Prostate gland (tissue), 2 donors: ENCODE measurements at regions not wholly inside any gene's neighbourhood (a gene's known extent, or its start where the extent isn't known, plus 50 kb on each side); places are given as distances from the start of the nearest gene placed in this dataset.

Source experiments
- DNase-seq: peaks from one replicate; pipeline ENCODE4 v3.0.0-alpha.2; 2019; ENCODE audit warnings: low spot score
- H3K27ac ChIP-seq, 2 donors: fragments of 200-600 bp; sonication (generic); 2 replicates each; pipeline ENCODE4 v1.5.1; 2017 to 2019
- H3K27me3 ChIP-seq: fragments of 200-600 bp; sonication (generic); replicated peaks from 2 replicates; pipeline ENCODE4 v1.5.1; 2019; ENCODE audit not compliant: insufficient read depth
- H3K36me3 ChIP-seq, 2 donors: fragments of 200-600 bp; sonication (generic); 1 replicate in 1 of 2; 2 replicates in 1 of 2; pipeline versions ENCODE4 v1.5.1 to v1.8.1; 2017 to 2019
- H3K4me1 ChIP-seq: fragments of 200-600 bp; sonication (generic); replicated peaks from 2 replicates; pipeline ENCODE4 v1.5.1; 2019
- H3K4me3 ChIP-seq, 2 donors: fragments of 200-600 bp; sonication (generic); 2 replicates each; pipeline ENCODE4 v1.5.1; 2017 to 2019
- H3K9me3 ChIP-seq: fragments of 200-600 bp; sonication (generic); 2 replicates; pipeline ENCODE4 v1.5.1; 2017
- POLR2A ChIP-seq: fragments of 450-650 bp; IDR thresholded peaks from one replicate; pipeline ENCODE4 v1.6.1; 2016; ENCODE audit warnings: antibody characterized with exemption, mild to moderate bottlenecking
- POLR2AphosphoS5 ChIP-seq: sonication (generic); formaldehyde crosslinking; IDR thresholded peaks from one replicate; pipeline ENCODE4 v1.6.1; 2017; ENCODE audit warnings: antibody characterized with exemption
- WGBS: methylation state at CpG from one replicate; pipeline ENCODE4 v1.1.5; 2018; 5-methylcytosine and 5-hydroxymethylcytosine counted together
- intact Hi-C: fragments of 100-400 bp; cut with DNase I; formaldehyde crosslinking; loops from one replicate; pipeline ENCODE4 v1.14.2; 2022
- TF ChIP-seq, protein P1 (sequence below), 4 experiments: fragments of 200-600 bp in 2 of 4; fragments of 450-650 bp in 2 of 4; sonication (generic) in 2 of 4; IDR thresholded peaks; 1 replicate in 3 of 4; 2 replicates in 1 of 4; pipeline ENCODE4 v1.5.1; 2016 to 2019; ENCODE audit warnings: antibody characterized with exemption in 4 of 4, mild to moderate bottlenecking in 2 of 4, moderate library complexity in 2 of 4

DNA sequence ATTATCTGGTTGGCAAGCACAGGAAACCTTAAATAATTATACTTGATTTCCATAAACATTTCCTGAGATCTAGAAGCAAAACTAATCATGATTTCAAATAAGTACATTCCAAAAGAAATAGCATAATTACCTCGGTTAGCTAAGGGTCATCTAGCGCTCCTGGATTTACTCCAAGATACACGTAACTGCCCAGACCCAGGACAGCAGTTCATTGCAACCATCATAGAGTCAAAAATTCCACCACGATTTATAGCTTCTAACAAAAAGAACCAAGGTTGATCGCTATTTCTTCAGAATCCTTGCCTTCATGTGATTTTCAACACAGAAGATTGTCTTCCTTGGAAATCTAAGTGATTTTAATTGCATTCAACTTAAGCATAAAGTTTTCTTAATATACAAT lies 1235.5 kb upstream of the TENM3 start:
- Histone ChIP-seq H3K36me3 (no peaks in the 10 kb centered on the region), H3K27me3 (no peaks in the 10 kb centered on the region), H3K4me3 (no peak overlapping the region), H3K27ac (no peak overlapping the region), H3K4me1 (no peaks in the 10 kb centered on the region), H3K9me3 (no peaks in the 10 kb centered on the region)
- DNase-seq: no peak
- intact Hi-C loops: no loop called here
- 64% methylated on average over 5 of the region's 5 CpGs for WGBS
- TF ChIP-seq, protein P1, sequence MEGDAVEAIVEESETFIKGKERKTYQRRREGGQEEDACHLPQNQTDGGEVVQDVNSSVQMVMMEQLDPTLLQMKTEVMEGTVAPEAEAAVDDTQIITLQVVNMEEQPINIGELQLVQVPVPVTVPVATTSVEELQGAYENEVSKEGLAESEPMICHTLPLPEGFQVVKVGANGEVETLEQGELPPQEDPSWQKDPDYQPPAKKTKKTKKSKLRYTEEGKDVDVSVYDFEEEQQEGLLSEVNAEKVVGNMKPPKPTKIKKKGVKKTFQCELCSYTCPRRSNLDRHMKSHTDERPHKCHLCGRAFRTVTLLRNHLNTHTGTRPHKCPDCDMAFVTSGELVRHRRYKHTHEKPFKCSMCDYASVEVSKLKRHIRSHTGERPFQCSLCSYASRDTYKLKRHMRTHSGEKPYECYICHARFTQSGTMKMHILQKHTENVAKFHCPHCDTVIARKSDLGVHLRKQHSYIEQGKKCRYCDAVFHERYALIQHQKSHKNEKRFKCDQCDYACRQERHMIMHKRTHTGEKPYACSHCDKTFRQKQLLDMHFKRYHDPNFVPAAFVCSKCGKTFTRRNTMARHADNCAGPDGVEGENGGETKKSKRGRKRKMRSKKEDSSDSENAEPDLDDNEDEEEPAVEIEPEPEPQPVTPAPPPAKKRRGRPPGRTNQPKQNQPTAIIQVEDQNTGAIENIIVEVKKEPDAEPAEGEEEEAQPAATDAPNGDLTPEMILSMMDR (IDR thresholded peaks at IDR 0.05): no peak
- no peak for TF ChIP-seq POLR2A
- TF ChIP-seq POLR2AphosphoS5: no peak

DNA sequence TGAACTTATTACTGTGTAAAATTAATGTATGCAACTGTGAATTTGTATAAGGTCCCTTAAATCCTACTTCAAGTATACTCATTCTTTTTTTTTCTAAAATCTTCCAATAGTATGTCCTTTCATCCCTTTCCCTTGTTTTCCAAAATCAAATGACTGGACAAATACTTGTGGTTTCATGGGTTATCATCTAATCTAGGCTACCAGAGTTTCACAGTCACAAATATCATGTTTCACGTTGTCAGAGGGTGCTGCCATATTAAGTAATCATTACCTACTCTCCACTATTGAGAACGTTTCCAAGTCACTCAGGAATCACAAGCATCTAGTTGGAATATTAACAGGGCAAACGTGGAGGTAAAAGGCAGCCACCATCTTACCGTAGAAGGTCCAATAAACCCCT lies 1235.0 kb upstream of the TENM3 start:
- 39% methylated on average over 4 of the region's 4 CpGs for WGBS
- no peak overlapping the region for H3K4me3 ChIP-seq
- H3K9me3 ChIP-seq: no peaks in the 10 kb centered on the region
- no peak overlapping the region for H3K27ac ChIP-seq
- H3K27me3 ChIP-seq: no peaks in the 10 kb centered on the region
- no peaks in the 10 kb centered on the region for H3K36me3 ChIP-seq
- no peaks in the 10 kb centered on the region for H3K4me1 ChIP-seq
- DNase-seq: no peak
- TF ChIP-seq POLR2AphosphoS5: no peak
- TF ChIP-seq POLR2A: no peak
- TF ChIP-seq, protein P1 (IDR thresholded peaks at IDR 0.05): no peak
- intact Hi-C loops: no loop called here

DNA sequence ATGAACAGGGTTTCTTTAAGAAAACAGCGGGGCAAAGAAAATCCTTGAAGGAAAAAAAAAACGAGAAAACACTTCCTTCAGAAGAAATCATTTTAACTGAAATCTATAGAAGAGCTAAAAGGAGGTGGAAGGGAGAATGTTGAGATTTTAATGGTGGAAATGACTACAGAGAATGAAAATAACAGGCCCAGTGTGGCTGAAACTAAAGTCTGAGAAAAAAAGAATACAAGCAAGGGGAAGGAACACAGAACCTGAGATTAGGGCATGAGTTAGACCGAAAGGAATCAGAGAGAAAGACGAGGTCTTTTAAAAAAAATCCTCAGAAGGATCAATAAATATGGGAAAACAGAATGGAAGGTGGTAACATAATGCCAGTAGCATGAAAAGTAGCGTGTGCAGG lies 1230.0 kb upstream of the TENM3 start:
- no peak overlapping the region for H3K27ac ChIP-seq
- TF ChIP-seq POLR2AphosphoS5 (no peak), POLR2A (no peak)
- no peaks in the 10 kb centered on the region for H3K4me1 ChIP-seq
- intact Hi-C loops: no loop called here
- no peaks in the 10 kb centered on the region for H3K36me3 ChIP-seq
- WGBS: 79% methylated on average over 5 of the region's 5 CpGs
- H3K9me3 ChIP-seq: no peaks in the 10 kb centered on the region
- no peaks in the 10 kb centered on the region for H3K27me3 ChIP-seq
- no peak for DNase-seq
- no peak overlapping the region for H3K4me3 ChIP-seq

DNA sequence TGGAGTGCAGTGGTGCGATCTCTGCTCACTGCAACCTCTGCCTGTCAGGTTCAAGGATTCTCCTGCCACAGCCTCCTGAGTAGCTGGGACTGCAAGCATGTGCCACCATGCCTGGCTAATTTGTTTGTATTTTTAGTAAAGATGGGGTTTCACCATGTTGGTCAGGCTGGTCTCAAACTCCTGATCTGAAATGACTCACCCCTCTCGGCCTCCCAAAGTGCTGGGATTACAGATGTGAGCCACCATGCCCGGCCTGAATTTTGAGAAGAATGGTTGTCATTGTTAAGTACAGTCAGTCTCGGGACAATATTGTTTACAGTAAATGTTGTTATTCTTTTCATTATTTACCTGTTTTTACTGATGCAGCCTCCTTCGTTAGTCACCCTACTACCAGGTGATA lies 1226.2 kb upstream of the TENM3 start:
- intact Hi-C loops: no loop called here
- TF ChIP-seq POLR2A: no peak
- TF ChIP-seq POLR2AphosphoS5: no peak
- TF ChIP-seq, protein P1 (IDR thresholded peaks at IDR 0.05): no peak

DNA sequence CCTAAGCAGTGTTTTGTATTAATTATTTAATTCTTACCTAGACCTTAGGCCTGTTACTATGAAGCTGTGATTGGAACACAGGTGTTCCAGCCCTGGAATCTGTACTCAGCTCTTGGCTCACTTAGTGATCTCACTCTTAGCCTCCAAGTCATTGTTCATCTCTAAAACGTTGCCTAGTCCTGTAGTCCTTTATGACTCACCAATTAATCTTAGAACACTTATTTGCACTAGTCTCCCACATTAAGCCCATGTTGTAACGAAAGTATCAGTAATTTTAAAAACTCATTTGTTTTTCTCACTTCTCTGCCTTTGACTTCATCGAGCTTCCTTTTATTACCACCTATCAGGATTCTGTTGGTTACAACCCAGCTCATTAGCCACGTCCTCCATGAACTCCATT lies 1224.7 kb upstream of the TENM3 start:
- Histone ChIP-seq H3K27me3 (no peaks in the 10 kb centered on the region), H3K4me1 (no peaks in the 10 kb centered on the region), H3K27ac (no peak overlapping the region), H3K9me3 (no peaks in the 10 kb centered on the region), H3K4me3 (no peak overlapping the region), H3K36me3 (no peaks in the 10 kb centered on the region)
- DNase-seq: no peak
- 54% methylated on average over 4 of the region's 4 CpGs for WGBS
- intact Hi-C loops: no loop called here
- TF ChIP-seq, protein P1 (IDR thresholded peaks at IDR 0.05): no peak

More for the DNA sequence above, 1226.2 kb upstream of the TENM3 start:
- H3K27ac ChIP-seq: no peak overlapping the region
- no peaks in the 10 kb centered on the region for H3K27me3 ChIP-seq
- no peaks in the 10 kb centered on the region for H3K9me3 ChIP-seq
- WGBS: 87% methylated on average over 5 of the region's 5 CpGs
- no peak for DNase-seq
- no peak overlapping the region for H3K4me3 ChIP-seq
- H3K4me1 ChIP-seq: no peaks in the 10 kb centered on the region
- H3K36me3 ChIP-seq: no peaks in the 10 kb centered on the region
